ENCODE measurements at regions not wholly inside any gene's neighbourhood (a gene's known extent, or its start where the extent isn't known, plus 50 kb on each side); places are given as distances from the start of the nearest gene placed in this dataset.

- H3K4me1 ChIP-seq (ENCODE audit: control insufficient read depth in 3 of 3, insufficient read depth in 3 of 3, low read length in 3 of 3): no peaks in the 10 kb centered on the region
- H3K27me3 ChIP-seq (ENCODE audit: control insufficient read depth in 3 of 3, insufficient read depth in 3 of 3, low read length in 3 of 3): no peaks in the 10 kb centered on the region
- H3K36me3 ChIP-seq (ENCODE audit: control insufficient read depth in 3 of 3, insufficient read depth in 3 of 3, low read length in 3 of 3): no peaks in the 10 kb centered on the region
- no peak overlapping the region for H3K27ac ChIP-seq (ENCODE audit: low read depth, low read length)
- H3K4me3 ChIP-seq (ENCODE audit: low read length in 3 of 3): no peak overlapping the region
- H3K9ac ChIP-seq (ENCODE audit: low read depth in 1 of 3, low read length in 3 of 3): no peak overlapping the region
- no peaks in the 10 kb centered on the region for H3K9me3 ChIP-seq (ENCODE audit: control insufficient read depth in 3 of 3, low read length in 3 of 3)
These were observed 563.9 kb upstream of the PSMD7 start for GRCh38 chr16:73732681-73733080.

GRCh38 chr16:73732143-73732542 is 564.5 kb upstream of the PSMD7 start:
- Histone ChIP-seq H3K4me1 (ENCODE audit: control insufficient read depth in 3 of 3, insufficient read depth in 3 of 3, low read length in 3 of 3) (no peaks in the 10 kb centered on the region), H3K9me3 (ENCODE audit: control insufficient read depth in 3 of 3, low read length in 3 of 3) (no peaks in the 10 kb centered on the region), H3K27ac (ENCODE audit: low read depth, low read length) (no peak overlapping the region), H3K36me3 (ENCODE audit: control insufficient read depth in 3 of 3, insufficient read depth in 3 of 3, low read length in 3 of 3) (no peaks in the 10 kb centered on the region), H3K4me3 (ENCODE audit: low read length in 3 of 3) (no peak overlapping the region), H3K9ac (ENCODE audit: low read depth in 1 of 3, low read length in 3 of 3) (no peak overlapping the region), H3K27me3 (ENCODE audit: control insufficient read depth in 3 of 3, insufficient read depth in 3 of 3, low read length in 3 of 3) (no peaks in the 10 kb centered on the region)

GRCh38 chr16:73730481-73731090 is 566.0 kb upstream of the PSMD7 start:
- Histone ChIP-seq H3K9ac (ENCODE audit: low read depth in 1 of 3, low read length in 3 of 3) (no peak overlapping the region), H3K9me3 (ENCODE audit: control insufficient read depth in 3 of 3, low read length in 3 of 3) (no peaks in the 10 kb centered on the region), H3K36me3 (ENCODE audit: control insufficient read depth in 3 of 3, insufficient read depth in 3 of 3, low read length in 3 of 3) (no peaks in the 10 kb centered on the region), H3K27me3 (ENCODE audit: control insufficient read depth in 3 of 3, insufficient read depth in 3 of 3, low read length in 3 of 3) (no peaks in the 10 kb centered on the region), H3K4me3 (ENCODE audit: low read length in 3 of 3) (no peak overlapping the region), H3K27ac (ENCODE audit: low read depth, low read length) (no peak overlapping the region), H3K4me1 (ENCODE audit: control insufficient read depth in 3 of 3, insufficient read depth in 3 of 3, low read length in 3 of 3) (no peaks in the 10 kb centered on the region)

GRCh38 chr16:73725156-73725555 is 571.5 kb upstream of the PSMD7 start:
- no peak overlapping the region for H3K4me3 ChIP-seq (ENCODE audit: low read length in 3 of 3)
- H3K27me3 ChIP-seq (ENCODE audit: control insufficient read depth in 3 of 3, insufficient read depth in 3 of 3, low read length in 3 of 3): no peaks in the 10 kb centered on the region
- no peak overlapping the region for H3K27ac ChIP-seq (ENCODE audit: low read depth, low read length)
- no peak overlapping the region for H3K9ac ChIP-seq (ENCODE audit: low read depth in 1 of 3, low read length in 3 of 3)
- no peaks in the 10 kb centered on the region for H3K4me1 ChIP-seq (ENCODE audit: control insufficient read depth in 3 of 3, insufficient read depth in 3 of 3, low read length in 3 of 3)
- H3K9me3 ChIP-seq (ENCODE audit: control insufficient read depth in 3 of 3, low read length in 3 of 3): no peaks in the 10 kb centered on the region
- H3K36me3 ChIP-seq (ENCODE audit: control insufficient read depth in 3 of 3, insufficient read depth in 3 of 3, low read length in 3 of 3): no peaks in the 10 kb centered on the region

- Histone ChIP-seq H3K9ac (ENCODE audit: low read depth in 1 of 3, low read length in 3 of 3) (no peak overlapping the region), H3K9me3 (ENCODE audit: control insufficient read depth in 3 of 3, low read length in 3 of 3) (no peaks in the 10 kb centered on the region), H3K27me3 (ENCODE audit: control insufficient read depth in 3 of 3, insufficient read depth in 3 of 3, low read length in 3 of 3) (no peaks in the 10 kb centered on the region), H3K27ac (ENCODE audit: low read depth, low read length) (no peak overlapping the region), H3K4me1 (ENCODE audit: control insufficient read depth in 3 of 3, insufficient read depth in 3 of 3, low read length in 3 of 3) (no peaks in the 10 kb centered on the region), H3K4me3 (ENCODE audit: low read length in 3 of 3) (no peak overlapping the region), H3K36me3 (ENCODE audit: control insufficient read depth in 3 of 3, insufficient read depth in 3 of 3, low read length in 3 of 3) (no peaks in the 10 kb centered on the region)
These were observed 572.1 kb upstream of the PSMD7 start for GRCh38 chr16:73724503-73724902.

GRCh38 chr16:73717266-73717974 is 579.2 kb upstream of the PSMD7 start:
- no peaks in the 10 kb centered on the region for H3K36me3 ChIP-seq (ENCODE audit: control insufficient read depth in 3 of 3, insufficient read depth in 3 of 3, low read length in 3 of 3)
- no peaks in the 10 kb centered on the region for H3K9me3 ChIP-seq (ENCODE audit: control insufficient read depth in 3 of 3, low read length in 3 of 3)
- H3K27ac ChIP-seq (ENCODE audit: low read depth, low read length): no peak overlapping the region
- no peaks in the 10 kb centered on the region for H3K27me3 ChIP-seq (ENCODE audit: control insufficient read depth in 3 of 3, insufficient read depth in 3 of 3, low read length in 3 of 3)
- no peak overlapping the region for H3K9ac ChIP-seq (ENCODE audit: low read depth in 1 of 3, low read length in 3 of 3)
- no peak overlapping the region for H3K4me3 ChIP-seq (ENCODE audit: low read length in 3 of 3)
- H3K4me1 ChIP-seq (ENCODE audit: control insufficient read depth in 3 of 3, insufficient read depth in 3 of 3, low read length in 3 of 3): peaks cover 4 to 6% (median 5%) of the 10 kb centered on the region in 3 donors

GRCh38 chr16:73714976-73715375 is 581.6 kb upstream of the PSMD7 start:
- no peaks in the 10 kb centered on the region for H3K36me3 ChIP-seq (ENCODE audit: control insufficient read depth in 3 of 3, insufficient read depth in 3 of 3, low read length in 3 of 3)
- H3K27ac ChIP-seq (ENCODE audit: low read depth, low read length): no peak overlapping the region
- no peaks in the 10 kb centered on the region for H3K9me3 ChIP-seq (ENCODE audit: control insufficient read depth in 3 of 3, low read length in 3 of 3)
- H3K9ac ChIP-seq (ENCODE audit: low read depth in 1 of 3, low read length in 3 of 3): no peak overlapping the region
- no peaks in the 10 kb centered on the region for H3K27me3 ChIP-seq (ENCODE audit: control insufficient read depth in 3 of 3, insufficient read depth in 3 of 3, low read length in 3 of 3)
- peaks cover 4 to 10% (median 7%) of the 10 kb centered on the region in 3 donors for H3K4me1 ChIP-seq (ENCODE audit: control insufficient read depth in 3 of 3, insufficient read depth in 3 of 3, low read length in 3 of 3)
- no peak overlapping the region for H3K4me3 ChIP-seq (ENCODE audit: low read length in 3 of 3)

GRCh38 chr16:73713778-73714495 is 582.7 kb upstream of the PSMD7 start:
- Histone ChIP-seq H3K36me3 (ENCODE audit: control insufficient read depth in 3 of 3, insufficient read depth in 3 of 3, low read length in 3 of 3) (no peaks in the 10 kb centered on the region), H3K27me3 (ENCODE audit: control insufficient read depth in 3 of 3, insufficient read depth in 3 of 3, low read length in 3 of 3) (no peaks in the 10 kb centered on the region), H3K9ac (ENCODE audit: low read depth in 1 of 3, low read length in 3 of 3) (no peak overlapping the region)

GRCh38 chr16:73713251-73713650 is 583.4 kb upstream of the PSMD7 start:
- Histone ChIP-seq H3K27me3 (ENCODE audit: control insufficient read depth in 3 of 3, insufficient read depth in 3 of 3, low read length in 3 of 3) (no peaks in the 10 kb centered on the region), H3K27ac (ENCODE audit: low read depth, low read length) (no peak overlapping the region), H3K36me3 (ENCODE audit: control insufficient read depth in 3 of 3, insufficient read depth in 3 of 3, low read length in 3 of 3) (no peaks in the 10 kb centered on the region), H3K9me3 (ENCODE audit: control insufficient read depth in 3 of 3, low read length in 3 of 3) (no peaks in the 10 kb centered on the region), H3K4me3 (ENCODE audit: low read length in 3 of 3) (no peak overlapping the region), H3K4me1 (ENCODE audit: control insufficient read depth in 3 of 3, insufficient read depth in 3 of 3, low read length in 3 of 3) (peaks cover 4 to 10% (median 7%) of the 10 kb centered on the region in 3 donors), H3K9ac (ENCODE audit: low read depth in 1 of 3, low read length in 3 of 3) (no peak overlapping the region)

More at GRCh38 chr16:73713778-73714495, 582.7 kb upstream of the PSMD7 start:
- no peaks in the 10 kb centered on the region for H3K9me3 ChIP-seq (ENCODE audit: control insufficient read depth in 3 of 3, low read length in 3 of 3)
- no peak overlapping the region for H3K4me3 ChIP-seq (ENCODE audit: low read length in 3 of 3)
- no peak overlapping the region for H3K27ac ChIP-seq (ENCODE audit: low read depth, low read length)
- peaks cover 4 to 10% (median 7%) of the 10 kb centered on the region in 3 donors for H3K4me1 ChIP-seq (ENCODE audit: control insufficient read depth in 3 of 3, insufficient read depth in 3 of 3, low read length in 3 of 3)

Data from skeletal muscle tissue (tissue), 3 donors.